Spleen (tissue), 11 donors: ENCODE measurements at regions not wholly inside any gene's neighbourhood (a gene's known extent, or its start where the extent isn't known, plus 50 kb on each side); places are given as distances from the start of the nearest gene placed in this dataset.
"Not testable (repeated sequence)": the region's sequence is repeated elsewhere in the genome, so short reads cannot be mapped to it uniquely, and the experiment has no call there.

Experiments used
- DNase-seq: peaks from one replicate; pipeline ENCODE4 v3.0.0-alpha.2; 2020
- H3K27ac ChIP-seq, 8 donors: fragments of 200-600 bp; sonication (generic) in 7 of 8; 1 replicate in 4 of 8; 2 replicates in 4 of 8; pipeline versions ENCODE4 v1.5.0 to v1.8.0; 2016 to 2021; ENCODE audit warnings: inconsistent platforms in 4 of 8, mild to moderate bottlenecking in 4 of 8, moderate library complexity in 1 of 8
- H3K27me3 ChIP-seq, 7 donors: fragments of 200-600 bp; sonication (generic) in 6 of 7; replicated peaks in 1 of 7; 1 replicate in 4 of 7; 2 replicates in 3 of 7; pipeline versions ENCODE4 v1.5.0 to v1.8.0; 2016 to 2021; ENCODE audit warnings: inconsistent platforms in 3 of 7, mild to moderate bottlenecking in 1 of 7
- H3K36me3 ChIP-seq, 6 donors: fragments of 200-600 bp; sonication (generic) in 5 of 6; 1 replicate in 4 of 6; 2 replicates in 2 of 6; pipeline versions ENCODE4 v1.5.0 to v1.8.0; 2016 to 2021; ENCODE audit warnings: inconsistent platforms in 2 of 6
- H3K4me1 ChIP-seq, 6 donors: fragments of 200-600 bp; sonication (generic) in 5 of 6; 1 replicate in 3 of 6; 2 replicates in 3 of 6; pipeline versions ENCODE4 v1.5.0 to v1.8.0; 2016 to 2021; ENCODE audit warnings: inconsistent platforms in 3 of 6
- H3K4me3 ChIP-seq, 8 donors: fragments of 200-600 bp; sonication (generic) in 7 of 8; 1 replicate in 4 of 8; 2 replicates in 4 of 8; pipeline versions ENCODE4 v1.5.0 to v1.8.0; 2016 to 2021; ENCODE audit warnings: inconsistent platforms in 4 of 8, mild to moderate bottlenecking in 4 of 8, moderate library complexity in 2 of 8
- H3K9me3 ChIP-seq, 8 donors: fragments of 200-600 bp; sonication (generic) in 7 of 8; 1 replicate in 4 of 8; 2 replicates in 4 of 8; pipeline versions ENCODE4 v1.5.0 to v1.8.0; 2016 to 2021; ENCODE audit warnings: inconsistent platforms in 4 of 8
- CTCF ChIP-seq, 11 experiments: fragments of 200-600 bp in 7 of 11; fragments of 450-650 bp in 4 of 11; sonication (generic) in 4 of 11; IDR thresholded peaks in 8 of 11; conservative IDR thresholded peaks in 3 of 11; 1 replicate in 7 of 11; 2 replicates in 4 of 11; pipeline versions ENCODE4 v1.4.0 to v1.8.0; 2016 to 2021; ENCODE audit warnings: antibody characterized with exemption in 11 of 11, inconsistent platforms in 4 of 11, mild to moderate bottlenecking in 1 of 11
- POLR2A ChIP-seq, 3 donors: fragments of 450-650 bp; IDR thresholded peaks; one replicate each; pipeline ENCODE4 v1.5.1; 2017; ENCODE audit warnings: antibody characterized with exemption in 3 of 3, mild to moderate bottlenecking in 1 of 3
- POLR2AphosphoS5 ChIP-seq, 3 donors: sonication (generic); formaldehyde crosslinking; IDR thresholded peaks; one replicate each; pipeline ENCODE4 v1.5.1; 2017; ENCODE audit warnings: antibody characterized with exemption in 3 of 3
- WGBS, 5 donors: extraction: QIAGEN DNeasy Blood & Tissue Kit in 3 of 5; methylation state at CpG; one replicate each; pipeline versions ENCODE4 v1.1.5 to v1.1.7; 2013 to 2018; 5-methylcytosine and 5-hydroxymethylcytosine counted together
- intact Hi-C: fragments of 100-400 bp; cut with DNase I; formaldehyde crosslinking; loops from one replicate; pipeline ENCODE4 v1.15.0; 2023; ENCODE audit warnings: low total_unique reads
- donor health status: healthy with polysubstance abuse.
- donor health status: DM: no; HTN: no; CAD: no; lungs with moderate emphysema.
- donor health status: DM: no; HTN: no; CAD: no.
- donor health status: Bipolar disorder and iron deficiency.
- donor health status: healthy.
- donor health status: DM: no; HTN: no; CAD: no.
- donor health status: DM: yes; HTN: yes; CAD: no.

GRCh38 chr1:148307583-148308185 is 155.6 kb upstream of the NBPF11 start:
- TF ChIP-seq POLR2AphosphoS5 (IDR thresholded peaks at IDR 0.05) (peak in 2 of 3 donors; percentile 12 to 15), CTCF (IDR thresholded peaks at IDR 0.05 in 8 of 11, conservative IDR thresholded peaks at IDR 0.05 in 3 of 11) (no peak)
- H3K9me3 ChIP-seq = peaks cover 0 to 32% (median 4%) of the 10 kb centered on the region in 8 donors
- H3K4me1 ChIP-seq = peaks cover 0 to 29% (median 12%) of the 10 kb centered on the region in 6 donors
- peaks cover 0 to 84% (median 61%) of the 10 kb centered on the region in 7 donors for H3K27me3 ChIP-seq
- peak; percentile 78 for DNase-seq
- 48 to 65% (median 56%) methylated on average over 12 of the region's 12 CpGs for WGBS, 5 donors
- intact Hi-C loops = no loop called here
- H3K36me3 ChIP-seq = no peaks in the 10 kb centered on the region
- H3K27ac ChIP-seq = no peak overlapping the region
- H3K4me3 ChIP-seq = no peak overlapping the region

GRCh38 chr1:148304935-148305334 is 152.9 kb upstream of the NBPF11 start:
- peaks cover 0 to 68% (median 53%) of the 10 kb centered on the region in 7 donors for H3K27me3 ChIP-seq
- H3K36me3 ChIP-seq, H3K4me3 ChIP-seq, H3K9me3 ChIP-seq, H3K27ac ChIP-seq, DNase-seq, intact Hi-C loops: not testable (repeated sequence)
- peaks cover 0 to 29% (median 12%) of the 10 kb centered on the region in 6 donors for H3K4me1 ChIP-seq
- 48 to 83% (median 66%) methylated on average over 4 of the region's 4 CpGs for WGBS, 5 donors

GRCh38 chr1:148302586-148303364 is 150.7 kb upstream of the NBPF11 start:
- peaks cover 0 to 46% (median 33%) of the 10 kb centered on the region in 7 donors for H3K27me3 ChIP-seq
- H3K9me3 ChIP-seq, H3K36me3 ChIP-seq, DNase-seq, intact Hi-C loops: not testable (repeated sequence)
- 0 to 7% (median 2%) methylated on average over 2 to 17 of the region's 52 CpGs; no CpG with 5 or more reads in 1 of the 5 donors for WGBS, 5 donors
- H3K4me3 ChIP-seq = peak overlapping the region in 6 of 8 donors; percentile 19 to 64 (median 29)
- peak overlapping the region in 1 of 8 donors; percentile 12 for H3K27ac ChIP-seq
- H3K4me1 ChIP-seq = peaks cover 0 to 23% (median 11%) of the 10 kb centered on the region in 6 donors

GRCh38 chr1:148297852-148298251 is 145.8 kb upstream of the NBPF11 start:
- WGBS, 5 donors = 66 to 86% (median 75%) methylated on average over 2 of the region's 2 CpGs
- H3K36me3 ChIP-seq, H3K9me3 ChIP-seq, H3K4me3 ChIP-seq, H3K27me3 ChIP-seq, H3K4me1 ChIP-seq, intact Hi-C loops, H3K27ac ChIP-seq, DNase-seq: not testable (repeated sequence)

GRCh38 chr1:148296511-148296910 is 144.4 kb upstream of the NBPF11 start:
- WGBS, 5 donors = 90 to 98% (median 97%) methylated on average over 3 of the region's 3 CpGs
- H3K4me1 ChIP-seq = no peaks in the 10 kb centered on the region
- H3K4me3 ChIP-seq = no peak overlapping the region
- intact Hi-C loops = no loop called here
- H3K36me3 ChIP-seq = no peaks in the 10 kb centered on the region
- TF ChIP-seq CTCF (IDR thresholded peaks at IDR 0.05 in 8 of 11, conservative IDR thresholded peaks at IDR 0.05 in 3 of 11) (no peak), POLR2AphosphoS5 (IDR thresholded peaks at IDR 0.05) (no peak), POLR2A (IDR thresholded peaks at IDR 0.05) (no peak)
- peaks cover 0 to 10% (median 0%) of the 10 kb centered on the region in 7 donors for H3K27me3 ChIP-seq
- no peaks in the 10 kb centered on the region for H3K9me3 ChIP-seq
- H3K27ac ChIP-seq = no peak overlapping the region
- DNase-seq = no peak
